LHCN-M2 (cell line): ENCODE measurements at regions not wholly inside any gene's neighbourhood (a gene's known extent, or its start where the extent isn't known, plus 50 kb on each side); places are given as distances from the start of the nearest gene placed in this dataset.
"Not testable (repeated sequence)": the region's sequence is repeated elsewhere in the genome, so short reads cannot be mapped to it uniquely, and the experiment has no call there.

Experiments
- DNase-seq: peaks from one replicate; pipeline ENCODE4 v3.0.0-alpha.2; 2012; ENCODE audit warnings: low read depth

- no peak for DNase-seq
Measured at GRCh38 chr6:159525445-159526025, 167.5 kb downstream of the SOD2 start.

- no peak for DNase-seq
Measured at GRCh38 chr6:159522877-159523547, 170.0 kb downstream of the SOD2 start.

GRCh38 chr6:159521962-159522361, 171.1 kb downstream of the SOD2 start:
- no peak for DNase-seq

GRCh38 chr6:159520002-159520401, 173.0 kb downstream of the SOD2 start:
- DNase-seq: no peak

- DNase-seq: not testable (repeated sequence)
Measured at GRCh38 chr6:159515811-159516210, 177.2 kb downstream of the SOD2 start.

- no peak for DNase-seq
Measured at GRCh38 chr6:159513914-159514313, 179.1 kb downstream of the SOD2 start.

GRCh38 chr6:159513074-159513720, 179.8 kb downstream of the SOD2 start:
- no peak for DNase-seq

- no peak for DNase-seq
Measured at GRCh38 chr6:159512571-159512970, 180.5 kb downstream of the SOD2 start.

GRCh38 chr6:159512104-159512503, 180.9 kb downstream of the SOD2 start:
- DNase-seq: no peak

GRCh38 chr6:159510141-159510540, 182.9 kb downstream of the SOD2 start:
- no peak for DNase-seq

GRCh38 chr6:159508931-159509330, 184.1 kb downstream of the SOD2 start:
- no peak for DNase-seq

GRCh38 chr6:159506048-159506447, 187.0 kb downstream of the SOD2 start:
- no peak for DNase-seq

- DNase-seq: no peak
Measured at GRCh38 chr6:159505140-159505922, 187.7 kb downstream of the SOD2 start.

- no peak for DNase-seq
Measured at GRCh38 chr6:159501558-159501957, 191.5 kb downstream of the SOD2 start.

GRCh38 chr6:159499034-159499433, 194.0 kb downstream of the SOD2 start:
- no peak for DNase-seq

- DNase-seq: no peak
Measured at GRCh38 chr6:159494586-159494972, 198.5 kb downstream of the SOD2 start.

GRCh38 chr6:159493898-159494585, 199.0 kb downstream of the SOD2 start:
- no peak for DNase-seq

- DNase-seq: no peak
Measured at GRCh38 chr6:159493231-159493897, 199.7 kb downstream of the SOD2 start.

GRCh38 chr6:159490298-159490937, 202.6 kb downstream of the SOD2 start:
- no peak for DNase-seq

- DNase-seq: no peak
Measured at GRCh38 chr6:159487636-159488035, 205.4 kb downstream of the SOD2 start.

GRCh38 chr6:159483259-159483658, 209.8 kb downstream of the SOD2 start:
- DNase-seq: no peak
